RWPE1 (cell line): ENCODE measurements at regions not wholly inside any gene's neighbourhood (a gene's known extent, or its start where the extent isn't known, plus 50 kb on each side); places are given as distances from the start of the nearest gene placed in this dataset.

ENCODE experiments used
- CTCF ChIA-PET: fragments of 350-600 bp; sonication (Branson Sonifier 250); formaldehyde crosslinking; extraction: SDS; loops from one replicate; lab custom pipeline; 2021; lab: Yijun Ruan, JAX
- POLR2A ChIA-PET: fragments of 400-600 bp; formaldehyde crosslinking; extraction: SDS; loops from one replicate; lab custom pipeline; 2020; ENCODE audit warnings: antibody characterized with exemption; ENCODE audit not compliant: low non-redundant PET; lab: Yijun Ruan, JAX
- DNase-seq: peaks from one replicate; pipeline ENCODE4 v3.0.0; 2012; ENCODE audit warnings: low spot score
- H3K27ac ChIP-seq: fragments of 450-650 bp; 2 replicates; pipeline ENCODE4 v1.5.1; 2017
- TF ChIP-seq, protein P1 (sequence below): fragments of 450-650 bp; conservative IDR thresholded peaks from 2 replicates; pipeline ENCODE4 v1.5.1; 2017; ENCODE audit warnings: low read depth, mild to moderate bottlenecking

DNA sequence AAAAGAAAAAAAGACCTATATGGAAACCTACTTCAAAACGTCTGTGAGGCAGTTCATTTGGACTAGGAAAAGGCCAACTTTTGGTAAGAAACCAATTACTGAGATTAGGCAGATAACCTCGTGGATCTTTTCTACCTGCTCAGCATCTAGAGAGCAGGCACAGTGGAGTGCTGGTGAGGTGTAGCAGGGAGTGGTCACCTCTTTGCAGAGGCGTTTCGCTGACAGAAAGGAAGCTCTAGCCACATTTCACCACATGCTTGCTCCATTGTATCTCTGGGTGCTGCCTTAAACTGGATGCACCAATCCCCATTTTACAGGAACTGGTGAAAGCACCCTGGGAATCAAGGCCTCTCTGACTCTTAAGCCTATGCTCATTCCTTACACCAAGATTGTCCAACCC, 360.5 kb downstream of the LIG4 start:
- no peak for DNase-seq
- POLR2A ChIA-PET = no interaction called here
- TF ChIP-seq, protein P1, sequence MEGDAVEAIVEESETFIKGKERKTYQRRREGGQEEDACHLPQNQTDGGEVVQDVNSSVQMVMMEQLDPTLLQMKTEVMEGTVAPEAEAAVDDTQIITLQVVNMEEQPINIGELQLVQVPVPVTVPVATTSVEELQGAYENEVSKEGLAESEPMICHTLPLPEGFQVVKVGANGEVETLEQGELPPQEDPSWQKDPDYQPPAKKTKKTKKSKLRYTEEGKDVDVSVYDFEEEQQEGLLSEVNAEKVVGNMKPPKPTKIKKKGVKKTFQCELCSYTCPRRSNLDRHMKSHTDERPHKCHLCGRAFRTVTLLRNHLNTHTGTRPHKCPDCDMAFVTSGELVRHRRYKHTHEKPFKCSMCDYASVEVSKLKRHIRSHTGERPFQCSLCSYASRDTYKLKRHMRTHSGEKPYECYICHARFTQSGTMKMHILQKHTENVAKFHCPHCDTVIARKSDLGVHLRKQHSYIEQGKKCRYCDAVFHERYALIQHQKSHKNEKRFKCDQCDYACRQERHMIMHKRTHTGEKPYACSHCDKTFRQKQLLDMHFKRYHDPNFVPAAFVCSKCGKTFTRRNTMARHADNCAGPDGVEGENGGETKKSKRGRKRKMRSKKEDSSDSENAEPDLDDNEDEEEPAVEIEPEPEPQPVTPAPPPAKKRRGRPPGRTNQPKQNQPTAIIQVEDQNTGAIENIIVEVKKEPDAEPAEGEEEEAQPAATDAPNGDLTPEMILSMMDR = no peak
- CTCF ChIA-PET = interaction anchor here (0.6 kb wide), 1 partner anchor 13 kb away, joined by 3 read pairs; no protein-coding TSS in a partner anchor
- no peak overlapping the region for H3K27ac ChIP-seq

DNA sequence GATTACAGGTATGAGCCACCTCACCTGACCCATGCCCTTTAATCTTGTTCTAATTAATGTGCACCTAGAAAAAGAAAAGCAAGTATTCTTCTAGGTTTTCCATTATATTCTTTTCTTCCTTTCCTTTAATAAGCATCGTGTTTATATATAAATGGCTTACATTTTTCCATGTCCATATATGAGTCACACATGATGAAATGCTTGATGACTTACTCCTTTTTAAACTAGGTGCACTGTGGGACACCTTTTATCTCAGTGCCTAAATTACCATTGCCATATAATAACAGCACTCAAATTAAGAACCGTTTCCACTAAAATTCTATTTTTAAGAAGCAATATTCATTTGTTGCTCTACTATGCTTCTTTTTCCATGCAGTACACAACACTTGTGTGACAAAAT, 363.3 kb downstream of the LIG4 start:
- TF ChIP-seq, protein P1 = no peak
- ChIA-PET POLR2A (no interaction called here), CTCF (interaction anchor here (0.6 kb wide), 1 partner anchor 1360 kb away, joined by 3 read pairs; no protein-coding TSS in a partner anchor)
- H3K27ac ChIP-seq = no peak overlapping the region
- DNase-seq = no peak

- TF ChIP-seq, protein P1 = no peak
- no peak overlapping the region for H3K27ac ChIP-seq
- ChIA-PET CTCF (interaction anchor here (0.6 kb wide), 1 partner anchor 1359 kb away, joined by 3 read pairs; no protein-coding TSS in a partner anchor), POLR2A (no interaction called here)
- no peak for DNase-seq
These were observed 363.7 kb downstream of the LIG4 start for GRCh38 chr13:107851670-107852069.

GRCh38 chr13:107847406-107847805, 367.9 kb downstream of the LIG4 start:
- no peak overlapping the region for H3K27ac ChIP-seq
- CTCF ChIA-PET = interaction anchor here (0.6 kb wide), 1 partner anchor 11 kb away, joined by 5 read pairs; no protein-coding TSS in a partner anchor
- TF ChIP-seq, protein P1 = no peak
- DNase-seq = no peak
- POLR2A ChIA-PET = no interaction called here

DNA sequence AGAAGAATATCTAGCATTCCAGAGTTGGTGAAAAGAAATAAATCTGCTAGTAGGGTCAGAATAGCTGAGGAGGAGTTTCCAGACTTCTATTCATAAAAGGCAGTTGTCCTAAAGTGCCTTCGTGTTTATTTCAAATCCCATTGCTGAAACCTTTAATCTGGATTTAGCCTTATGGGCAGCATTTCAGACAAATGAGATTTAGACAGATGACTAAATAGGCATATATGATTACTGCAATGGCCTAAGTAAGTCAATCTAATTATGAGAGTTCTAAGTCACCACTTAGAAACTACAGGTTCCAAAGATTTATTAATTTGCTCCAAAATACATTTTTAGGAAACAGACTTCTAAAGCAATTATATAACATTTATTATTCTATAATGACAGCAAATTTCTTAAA, 368.7 kb downstream of the LIG4 start:
- ChIA-PET POLR2A (no interaction called here), CTCF (interaction anchor here (0.6 kb wide), 1 partner anchor 10 kb away, joined by 5 read pairs; no protein-coding TSS in a partner anchor)
- TF ChIP-seq, protein P1 = no peak
- H3K27ac ChIP-seq = no peak overlapping the region
- no peak for DNase-seq

- H3K27ac ChIP-seq = no peak overlapping the region
- ChIA-PET POLR2A (no interaction called here), CTCF (no interaction called here)
- TF ChIP-seq, protein P1 = no peak
- DNase-seq = no peak
These were observed 369.4 kb downstream of the LIG4 start for GRCh38 chr13:107845911-107846310.
